Motor neuron (in vitro differentiated cells): ENCODE measurements at regions not wholly inside any gene's neighbourhood (a gene's known extent, or its start where the extent isn't known, plus 50 kb on each side); places are given as distances from the start of the nearest gene placed in this dataset.

Experiments
- ATAC-seq, 8 experiments: fragments of 200-7000 bp; cut with Tn5 transposase; replicated peaks in 6 of 8; 2 replicates each; pipeline ENCODE4 v1.8.0; 2021; ENCODE audit warnings: mild to moderate bottlenecking in 8 of 8, moderate library complexity in 8 of 8
- H3K27ac ChIP-seq, 2 donors: fragments of 250-450 bp; sonication (Bioruptor Pico); 2 replicates each; pipeline ENCODE4 v1.9.0; 2021; ENCODE audit warnings: antibody characterized with exemption in 2 of 2, mild to moderate bottlenecking in 2 of 2, moderate library complexity in 1 of 2
- H3K4me1 ChIP-seq, 2 donors: fragments of 250-450 bp; sonication (Bioruptor Pico); replicated peaks in 1 of 2; 2 replicates each; pipeline ENCODE4 v1.6.1; 2021; ENCODE audit warnings: antibody characterized with exemption in 2 of 2, mild to moderate bottlenecking in 2 of 2, moderate library complexity in 1 of 2
- H3K4me3 ChIP-seq, 5 donors: fragments of 250-450 bp; sonication (Bioruptor Pico); 2 replicates each; pipeline ENCODE4 v1.9.0; 2021; ENCODE audit warnings: antibody characterized with exemption in 5 of 5, mild to moderate bottlenecking in 5 of 5, moderate library complexity in 4 of 5
- WGBS, 10 experiments: fragments of 450-650 bp; shearing (Covaris generic); methylation state at CpG; one replicate each; pipeline ENCODE4 v1.0.0; 2022; 5-methylcytosine and 5-hydroxymethylcytosine counted together
- in situ Hi-C, 9 experiments: fragments of 400-800 bp; cut with MboI; loops; one replicate each; pipeline ENCODE4 v1.15.0; 2021; ENCODE audit warnings: low sequenced_read_pairs in 9 of 9, low pct_unique_long_range_greater_than_20kb in 2 of 9; ENCODE audit not compliant: unreplicated experiment in 9 of 9

DNA sequence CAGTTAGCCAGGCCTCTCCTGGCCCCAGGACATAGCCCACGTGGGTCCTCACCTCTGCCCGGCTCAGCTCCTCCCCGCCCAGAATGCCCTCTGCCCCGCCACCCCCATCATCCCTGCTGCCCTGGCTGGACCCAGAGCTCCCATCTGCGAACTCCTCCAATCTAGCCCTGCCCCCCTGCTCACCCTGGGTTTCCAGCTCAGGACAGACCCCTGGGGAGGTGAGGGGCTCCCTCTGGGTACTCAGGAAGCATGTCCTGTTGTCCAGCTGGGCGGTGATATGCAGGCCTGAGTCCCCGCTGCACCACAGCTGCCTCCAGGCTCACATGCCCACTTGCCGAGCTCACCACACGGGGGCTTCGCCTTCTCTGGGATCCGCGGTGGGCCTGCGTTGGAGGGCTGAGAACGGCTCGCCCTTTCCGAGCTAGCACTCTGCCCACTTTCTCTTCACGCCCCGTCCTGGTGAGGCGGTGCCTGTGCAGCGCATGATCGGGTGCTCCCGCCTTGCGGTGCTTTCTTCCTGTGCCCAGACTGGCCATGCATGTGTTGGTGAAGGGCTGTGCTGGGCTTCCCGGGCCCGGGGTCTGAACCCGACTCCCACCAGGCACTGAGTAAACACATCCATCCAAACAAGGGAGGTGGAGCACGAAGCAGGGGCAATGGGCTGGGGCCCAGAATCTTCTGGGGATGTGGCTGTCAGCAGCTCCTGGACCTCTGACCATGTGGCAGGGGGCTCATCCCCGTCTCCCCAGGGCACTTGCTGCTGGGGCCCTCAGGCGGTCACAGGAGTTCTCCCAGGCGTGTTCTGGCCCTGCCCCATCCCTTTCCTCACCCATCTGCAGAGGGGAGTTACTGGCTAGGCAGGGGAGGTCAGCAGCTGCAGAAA is 74.3 kb downstream of the RGS12 start:
- 50 to 100% (median 86%) methylated on average over 1 to 6 of the region's 30 CpGs; no CpG with 5 or more reads in 6 of the 10 experiments for WGBS, 10 experiments
- ATAC-seq, result peak in 3 of 8 experiments; percentile 4 to 20 (median 13)
- Histone ChIP-seq H3K4me1 (peaks cover 46% of the 10 kb centered on the region in 2 donors), H3K4me3 (no peak overlapping the region), H3K27ac (peak overlapping the region in 1 of 2 donors; percentile 5)
- in situ Hi-C loops, result no loop called here

DNA sequence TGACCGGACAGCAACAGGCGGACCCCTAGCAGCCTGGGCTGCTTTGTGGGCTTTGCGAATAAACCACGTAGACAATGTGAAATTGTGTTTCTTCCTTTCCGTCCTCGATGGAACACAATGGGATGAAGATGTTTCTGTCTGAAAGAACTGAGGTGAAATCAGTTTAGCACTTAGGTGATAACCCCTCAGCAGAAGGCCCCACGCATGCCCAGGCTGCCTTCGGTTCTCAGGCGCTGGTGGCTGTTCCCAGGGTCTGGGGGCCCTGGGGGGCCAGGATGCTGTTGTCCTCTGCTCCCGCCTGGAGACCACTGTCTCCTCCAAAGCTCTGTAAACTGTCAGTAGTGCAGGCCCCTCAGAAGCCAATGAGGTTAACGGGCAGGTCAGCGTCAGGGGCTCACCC is 73.9 kb upstream of the HGFAC start:
- 77 to 98% (median 88%) methylated on average over 9 of the region's 12 CpGs; no CpG with 5 or more reads in 7 of the 10 experiments for WGBS, 10 experiments
- Histone ChIP-seq H3K4me1 (peaks cover 49 to 53% of the 10 kb centered on the region in 2 donors), H3K4me3 (no peak overlapping the region), H3K27ac (no peak overlapping the region)
- in situ Hi-C loops, result no loop called here
- ATAC-seq, result no peak

DNA sequence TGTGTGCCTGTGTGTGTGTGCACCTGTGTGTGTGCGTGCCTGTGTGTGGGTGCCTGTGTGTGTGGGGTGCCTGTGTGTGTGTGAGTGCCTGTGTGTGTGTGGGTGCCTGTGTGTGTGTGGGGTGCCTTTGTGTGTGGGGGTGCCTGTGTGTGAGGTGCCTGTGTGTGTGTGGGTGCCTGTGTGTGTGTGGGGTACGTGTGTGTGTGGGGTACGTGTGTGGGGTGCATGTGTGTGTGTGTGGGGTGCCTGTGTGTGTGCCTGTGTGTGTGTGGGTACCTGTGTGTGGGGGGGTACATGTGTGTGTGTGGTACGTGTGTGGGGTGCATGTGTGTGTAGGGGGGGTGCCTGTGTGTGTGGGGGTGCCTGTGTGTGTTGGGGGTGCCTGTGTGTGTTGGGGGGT is 73.4 kb upstream of the HGFAC start:
- Histone ChIP-seq H3K4me1 (peaks cover 53 to 58% of the 10 kb centered on the region in 2 donors), H3K27ac (no peak overlapping the region), H3K4me3 (no peak overlapping the region)
- no peak for ATAC-seq
- 100% methylated on average over 1 of the region's 4 CpGs; no CpG with 5 or more reads in 9 of the 10 experiments for WGBS, 10 experiments
- in situ Hi-C loops, result no loop called here

DNA sequence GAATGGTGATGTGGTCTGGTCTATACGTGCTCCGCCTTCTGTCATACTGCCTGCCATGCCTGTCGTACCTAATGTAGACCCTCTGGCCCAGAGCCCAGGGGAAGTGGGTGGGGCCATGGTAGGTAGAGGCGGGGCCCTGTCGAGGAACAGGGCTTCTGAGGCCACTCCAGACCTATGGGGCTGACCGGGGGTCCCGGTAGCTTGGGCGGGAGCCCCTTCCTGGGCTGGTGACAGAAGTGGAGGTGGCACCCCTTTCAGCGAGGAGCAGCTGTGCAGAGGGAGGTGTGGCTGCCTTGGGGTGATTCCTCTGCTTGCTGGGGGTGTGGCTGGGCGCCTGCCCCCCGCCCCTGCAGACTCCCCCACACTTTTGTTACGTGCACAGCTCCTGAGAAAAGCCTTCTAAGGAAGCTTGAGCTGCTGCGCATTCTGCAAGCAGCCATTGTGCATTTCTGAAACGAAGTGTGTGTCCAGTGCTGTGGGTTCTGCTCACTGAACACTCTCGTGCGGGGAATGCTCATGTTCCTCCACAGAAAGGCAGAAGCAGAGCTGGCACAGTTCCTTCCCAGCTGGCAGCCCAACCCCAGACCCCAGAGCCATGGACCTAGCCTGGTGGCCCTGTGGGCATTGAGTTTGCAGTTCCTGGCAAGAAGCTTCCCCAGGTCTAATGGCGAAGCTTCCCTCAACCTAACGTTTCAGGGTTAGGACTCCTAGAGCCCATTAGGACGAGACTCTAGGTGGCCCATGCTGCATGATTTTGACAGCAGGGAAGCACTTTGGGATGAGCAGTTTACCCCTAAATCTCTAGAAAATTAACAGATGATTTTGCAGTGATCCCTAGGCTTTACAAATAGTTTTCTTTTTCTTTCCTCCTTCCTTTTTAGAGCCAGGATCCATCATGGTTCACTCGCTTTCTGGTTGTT is 72.7 kb upstream of the HGFAC start:
- 20 to 50% (median 27%) methylated on average over 1 to 9 of the region's 20 CpGs; no CpG with 5 or more reads in 6 of the 10 experiments for WGBS, 10 experiments
- in situ Hi-C loops, result no loop called here
- H3K4me3 ChIP-seq, result peak overlapping the region in 2 of 5 donors; percentile 13 to 32
- H3K4me1 ChIP-seq, result peaks cover 54 to 60% of the 10 kb centered on the region in 2 donors
- peak in 6 of 8 experiments; percentile 1 to 57 (median 31) for ATAC-seq
- peak overlapping the region in 1 of 2 donors; percentile 58 for H3K27ac ChIP-seq

DNA sequence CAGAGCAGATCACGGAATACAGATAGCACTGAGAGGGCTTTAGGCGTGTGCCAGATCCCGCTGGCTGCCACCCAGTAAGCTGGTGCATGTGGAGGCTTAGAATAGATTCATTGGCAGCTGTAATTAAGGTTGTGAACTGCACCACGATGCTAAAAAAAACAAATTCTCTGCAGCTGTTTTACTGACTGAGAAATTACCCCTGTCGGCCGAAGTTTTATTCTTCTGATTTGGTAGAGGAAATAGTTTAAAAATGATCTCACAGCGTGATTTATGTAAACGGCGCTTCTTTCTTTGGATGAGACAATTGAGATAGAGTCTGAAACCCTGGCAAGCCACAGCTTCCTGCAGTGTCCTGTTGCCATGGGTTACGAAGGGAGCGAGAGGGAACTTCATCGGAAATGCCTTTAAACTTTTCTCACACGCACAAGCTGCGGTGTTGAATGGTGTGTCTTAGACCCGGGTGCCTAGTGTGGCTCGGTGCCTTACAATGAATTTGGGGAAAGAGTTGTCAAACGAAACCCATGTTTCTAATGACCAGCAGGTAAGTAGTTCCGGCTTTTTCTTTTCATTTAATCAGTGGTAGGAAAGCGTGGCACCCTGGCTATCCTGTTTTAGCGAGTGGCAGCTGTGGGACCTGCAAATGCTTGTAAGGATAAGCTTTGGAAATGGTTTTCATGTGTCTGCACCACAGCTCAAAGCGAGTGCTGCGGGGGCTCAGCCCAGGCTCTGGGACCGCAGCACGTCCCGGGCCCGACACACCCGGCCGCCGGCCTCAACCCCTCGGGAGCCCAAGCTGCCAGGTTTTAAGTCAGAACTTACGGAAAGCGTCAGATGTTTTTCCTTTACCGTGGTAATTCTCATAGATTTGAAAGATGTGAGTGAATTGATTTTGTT is 71.7 kb upstream of the HGFAC start:
- peak; percentile 45 to 86 (median 72) for ATAC-seq
- 3 to 68% (median 18%) methylated on average over 5 to 24 of the region's 33 CpGs for WGBS, 10 experiments
- in situ Hi-C loops, result no loop called here
- Histone ChIP-seq H3K4me3 (peak overlapping the region; percentile 3 to 32 (median 14)), H3K4me1 (peaks cover 54 to 60% of the 10 kb centered on the region in 2 donors), H3K27ac (peak overlapping the region in 1 of 2 donors; percentile 66)

DNA sequence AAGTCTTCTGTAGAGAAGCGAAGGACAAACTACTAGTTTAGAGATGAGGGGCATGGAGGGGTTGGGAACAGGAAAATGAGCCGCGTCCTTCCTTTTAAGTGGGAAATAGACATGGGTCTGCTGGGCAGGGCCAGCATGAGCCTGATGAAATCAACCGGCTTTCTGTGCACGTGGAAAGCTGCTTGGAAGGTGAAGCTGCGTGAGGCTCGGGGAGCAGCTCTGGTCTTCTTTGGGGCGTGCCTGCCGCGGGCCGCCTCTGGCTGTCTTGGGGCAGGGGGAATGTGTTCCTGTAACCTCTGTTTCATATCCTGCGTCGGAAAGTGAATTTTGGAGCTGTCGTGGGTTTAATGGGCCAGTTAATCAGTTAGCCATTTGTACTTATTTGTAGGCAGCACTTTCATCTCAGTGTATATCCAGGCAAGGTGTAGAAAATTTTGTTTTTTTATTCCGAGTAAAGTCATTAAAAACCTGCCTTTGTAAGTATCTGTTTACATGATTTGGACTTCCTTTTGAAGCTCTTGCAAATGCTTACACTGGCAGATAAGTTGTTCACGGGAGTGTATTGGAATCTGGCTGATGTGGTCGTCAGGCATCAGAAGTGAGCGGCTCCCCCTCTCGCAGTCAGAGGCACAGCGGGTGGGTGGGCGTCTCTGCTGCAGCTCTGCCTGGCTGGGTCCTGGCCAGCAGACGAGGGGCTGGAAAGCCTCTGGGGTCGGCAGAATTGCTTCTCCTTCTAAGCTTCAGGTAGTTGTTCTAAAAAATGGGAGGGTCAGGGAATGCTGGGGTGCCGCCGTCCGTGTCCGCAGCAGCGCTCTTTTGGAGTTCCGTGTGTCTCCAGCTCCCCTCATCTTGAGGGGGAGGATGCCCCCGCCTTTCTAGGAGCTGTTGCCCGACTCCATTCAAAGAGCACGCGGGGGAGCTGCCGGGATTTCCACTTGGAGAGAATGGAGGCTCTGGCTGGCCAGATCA is 70.5 kb upstream of the HGFAC start:
- WGBS, 10 experiments, result 6 to 97% (median 25%) methylated on average over 1 to 19 of the region's 34 CpGs
- peaks cover 54 to 60% of the 10 kb centered on the region in 2 donors for H3K4me1 ChIP-seq
- ATAC-seq, result peak in 5 of 8 experiments; percentile 18 to 54 (median 26)
- in situ Hi-C loops, result no loop called here
- H3K4me3 ChIP-seq, result peak overlapping the region in 4 of 5 donors; percentile 3 to 32 (median 9)
- no peak overlapping the region for H3K27ac ChIP-seq

DNA sequence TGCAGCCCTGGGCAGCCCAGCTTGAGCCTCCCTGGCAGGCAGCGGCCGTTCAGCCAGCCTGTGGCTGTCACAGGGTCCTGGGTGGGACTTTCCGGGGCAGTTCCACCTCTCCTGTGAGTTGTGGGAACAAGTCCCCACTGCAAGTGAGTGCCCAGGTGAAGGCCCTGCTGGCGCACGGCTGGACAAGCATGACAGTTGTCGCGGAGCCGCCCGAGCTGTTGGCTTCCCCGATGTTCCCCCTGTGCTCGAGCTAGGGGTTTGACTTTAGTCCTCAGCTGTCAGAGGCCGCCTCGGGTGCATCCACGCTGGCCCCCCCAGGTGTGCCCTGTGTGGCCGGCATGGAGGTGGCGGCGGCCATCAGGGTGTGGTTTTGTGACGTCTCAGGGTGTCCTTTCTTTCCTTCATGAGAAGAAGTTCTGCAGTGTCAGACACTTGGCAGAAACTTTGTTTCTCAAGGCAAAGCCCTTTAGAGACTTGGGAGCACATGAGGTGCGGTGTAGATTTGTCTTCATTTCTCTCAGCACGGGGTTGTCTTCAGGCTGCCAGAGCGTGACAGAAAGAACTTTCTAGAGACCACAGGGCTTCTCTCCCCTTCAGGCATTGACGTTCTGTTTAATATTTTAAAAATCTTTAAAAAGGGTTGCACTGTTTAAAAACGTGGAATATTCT is 69.4 kb upstream of the HGFAC start:
- in situ Hi-C loops, result no loop called here
- H3K4me1 ChIP-seq, result peaks cover 49 to 54% of the 10 kb centered on the region in 2 donors
- 80 to 95% (median 81%) methylated on average over 5 to 8 of the region's 23 CpGs; no CpG with 5 or more reads in 5 of the 10 experiments for WGBS, 10 experiments
- no peak overlapping the region for H3K4me3 ChIP-seq
- no peak for ATAC-seq
- H3K27ac ChIP-seq, result no peak overlapping the region

DNA sequence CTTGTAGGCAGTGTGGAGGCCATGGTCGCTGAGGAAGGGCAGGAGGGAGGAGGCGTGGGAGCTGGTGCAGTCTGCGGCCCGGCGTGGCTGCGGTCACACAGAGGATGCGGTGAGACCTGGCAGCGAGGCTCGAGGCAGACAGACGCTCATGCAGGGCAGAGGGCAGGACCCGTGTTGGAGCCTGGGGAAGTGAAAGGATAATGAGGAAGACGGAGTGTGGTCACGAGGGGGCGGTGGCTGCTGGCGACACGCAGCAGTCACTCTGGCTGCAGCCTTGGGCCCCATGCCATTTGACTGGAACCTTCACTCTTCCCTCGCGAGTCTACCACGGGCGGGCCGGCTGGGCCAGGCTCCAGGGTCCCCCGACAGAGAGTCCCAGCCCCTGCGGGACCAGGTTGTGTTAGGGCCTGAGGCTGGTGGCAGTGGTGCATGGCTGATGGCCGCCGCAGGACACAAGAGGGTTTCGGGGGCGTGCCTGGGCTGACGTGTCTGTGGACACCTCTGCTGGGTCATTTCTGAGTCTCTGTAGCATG is 68.8 kb upstream of the HGFAC start:
- Histone ChIP-seq H3K4me3 (no peak overlapping the region), H3K4me1 (peaks cover 43 to 48% of the 10 kb centered on the region in 2 donors), H3K27ac (no peak overlapping the region)
- ATAC-seq, result no peak
- whole genome bisulfite sequencing, 10 experiments, result 80 to 100% (median 90%) methylated on average over 1 to 16 of the region's 28 CpGs; no CpG with 5 or more reads in 3 of the 10 experiments
- in situ Hi-C loops, result no loop called here

DNA sequence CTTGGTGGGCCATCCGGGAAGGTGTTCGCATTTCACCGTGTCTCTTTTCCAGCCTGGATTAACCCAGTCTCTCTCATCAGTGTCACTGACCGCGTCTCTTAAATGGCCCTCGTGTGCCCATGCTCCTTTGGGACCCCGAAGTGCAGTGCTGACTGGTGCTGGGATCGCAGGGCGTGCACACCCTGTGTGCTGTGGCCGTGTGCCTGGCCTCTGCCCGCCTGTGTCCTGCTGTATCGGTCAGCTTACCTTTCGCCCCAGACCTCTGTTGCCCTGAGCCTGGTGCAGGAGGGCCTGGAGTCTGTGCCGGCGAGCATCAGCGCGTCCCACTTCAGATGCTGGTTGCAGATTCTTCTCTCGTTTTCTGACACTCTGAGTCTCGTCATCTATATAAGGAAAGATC is 68.3 kb upstream of the HGFAC start:
- Histone ChIP-seq H3K27ac (no peak overlapping the region), H3K4me3 (no peak overlapping the region), H3K4me1 (peaks cover 43 to 45% of the 10 kb centered on the region in 2 donors)
- ATAC-seq, result no peak
- 91 to 100% (median 95%) methylated on average over 2 to 14 of the region's 19 CpGs; no CpG with 5 or more reads in 4 of the 10 experiments for WGBS, 10 experiments
- in situ Hi-C loops, result no loop called here

DNA sequence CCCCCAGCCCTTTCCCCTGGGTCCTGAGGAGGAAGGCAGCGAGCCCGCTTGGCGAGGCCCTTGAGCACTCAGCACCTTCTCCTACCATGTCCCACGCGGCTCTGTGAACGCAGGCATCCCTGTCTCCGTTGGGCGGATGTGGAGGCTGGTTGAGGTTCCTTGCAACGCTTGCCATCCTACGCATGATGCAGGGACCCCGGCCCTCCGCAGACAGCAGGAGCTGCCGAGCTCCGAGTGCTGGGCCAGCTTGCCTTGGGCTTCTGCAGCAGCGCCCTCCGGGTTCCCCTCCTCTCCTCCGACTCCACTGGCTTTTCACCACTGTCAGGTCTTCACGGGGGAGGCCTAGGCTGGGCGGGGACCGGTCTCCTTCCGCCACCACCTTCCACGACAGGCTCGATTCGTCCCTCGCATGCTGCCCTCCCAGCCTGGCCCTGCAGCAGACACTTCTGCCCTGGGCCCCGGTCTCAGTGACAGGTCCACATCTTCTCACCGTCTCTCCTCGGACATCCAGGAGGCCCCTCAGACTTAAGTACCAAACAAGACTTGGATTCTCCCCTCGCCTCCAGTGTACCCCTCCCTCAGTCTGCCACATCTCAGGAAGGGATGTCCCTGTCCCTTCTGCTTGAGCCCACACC is 67.6 kb upstream of the HGFAC start:
- no peak for ATAC-seq
- 93 to 100% (median 96%) methylated on average over 1 to 6 of the region's 29 CpGs; no CpG with 5 or more reads in 4 of the 10 experiments for WGBS, 10 experiments
- no peak overlapping the region for H3K4me3 ChIP-seq
- H3K4me1 ChIP-seq, result peaks cover 38 to 40% of the 10 kb centered on the region in 2 donors
- in situ Hi-C loops, result no loop called here
- H3K27ac ChIP-seq, result no peak overlapping the region
